HFFc6 (cell line): ENCODE measurements at regions not wholly inside any gene's neighbourhood (a gene's known extent, or its start where the extent isn't known, plus 50 kb on each side); places are given as distances from the start of the nearest gene placed in this dataset.

Experiments
- DNase-seq: peaks from one replicate; pipeline ENCODE4 v3.0.0-alpha.2; 2018
- H3K27ac Mint-ChIP-seq: 2 replicates; pipeline ENCODE4 v1.8.0; 2020; ENCODE audit warnings: mild to moderate bottlenecking, mixed read lengths
- H3K27me3 Mint-ChIP-seq: 2 replicates; pipeline ENCODE4 v1.8.0; 2021; ENCODE audit warnings: mild to moderate bottlenecking, moderate library complexity, mixed read lengths; ENCODE audit not compliant: insufficient read depth
- H3K36me3 Mint-ChIP-seq: 2 replicates; pipeline ENCODE4 v1.8.0; 2021; ENCODE audit warnings: low read depth, mixed read lengths
- H3K4me1 Mint-ChIP-seq: 2 replicates; pipeline ENCODE4 v1.8.0; 2020; ENCODE audit warnings: low read depth, mixed read lengths
- H3K4me3 Mint-ChIP-seq: 2 replicates; pipeline ENCODE4 v1.8.0; 2020; ENCODE audit warnings: mild to moderate bottlenecking, moderate library complexity, mixed read lengths
- H3K9me3 Mint-ChIP-seq: 2 replicates; pipeline ENCODE4 v1.8.0; 2020; ENCODE audit warnings: mild to moderate bottlenecking, mixed read lengths
- CTCF ChIP-seq: fragments of 200-600 bp; sonication (generic); IDR thresholded peaks from 2 replicates; pipeline ENCODE4 v1.5.0; 2021; ENCODE audit warnings: antibody characterized with exemption, mild to moderate bottlenecking

- no peak for DNase-seq
- no peaks in the 10 kb centered on the region; the same call in 1 of the 2 replicates for H3K27me3 Mint-ChIP-seq
- no peak for TF ChIP-seq CTCF
- H3K36me3 Mint-ChIP-seq = no peaks in the 10 kb centered on the region
- H3K4me3 Mint-ChIP-seq = no peak overlapping the region
- no peaks in the 10 kb centered on the region for H3K4me1 Mint-ChIP-seq
- H3K27ac Mint-ChIP-seq = no peak overlapping the region
- H3K9me3 Mint-ChIP-seq = peaks cover 30% of the 10 kb centered on the region
These were observed 570.6 kb downstream of the PCDH17 start for GRCh38 chr13:58202099-58202498.

GRCh38 chr13:58207501-58207900 is 576.0 kb downstream of the PCDH17 start:
- Mint-ChIP-seq H3K36me3 (no peaks in the 10 kb centered on the region), H3K4me3 (no peak overlapping the region), H3K27me3 (no peaks in the 10 kb centered on the region; the same call in 1 of the 2 replicates), H3K4me1 (no peaks in the 10 kb centered on the region), H3K27ac (no peak overlapping the region), H3K9me3 (peaks cover 14% of the 10 kb centered on the region)
- TF ChIP-seq CTCF = no peak
- no peak for DNase-seq

GRCh38 chr13:58235454-58235853 is 603.9 kb downstream of the PCDH17 start:
- Mint-ChIP-seq H3K36me3 (peaks cover 5% of the 10 kb centered on the region; the same call in 1 of the 2 replicates), H3K4me3 (no peak overlapping the region), H3K9me3 (peaks cover 25% of the 10 kb centered on the region), H3K4me1 (no peaks in the 10 kb centered on the region), H3K27me3 (no peaks in the 10 kb centered on the region), H3K27ac (no peak overlapping the region)
- no peak for DNase-seq
- TF ChIP-seq CTCF = no peak

GRCh38 chr13:58238972-58239773 is 607.6 kb downstream of the PCDH17 start:
- no peak overlapping the region for H3K4me3 Mint-ChIP-seq
- peaks cover 46% of the 10 kb centered on the region for H3K9me3 Mint-ChIP-seq
- H3K27ac Mint-ChIP-seq = no peak overlapping the region
- H3K4me1 Mint-ChIP-seq = no peaks in the 10 kb centered on the region
- peaks cover 5% of the 10 kb centered on the region; the same call in 1 of the 2 replicates for H3K36me3 Mint-ChIP-seq
- no peak for TF ChIP-seq CTCF
- DNase-seq = no peak
- H3K27me3 Mint-ChIP-seq = no peaks in the 10 kb centered on the region

- Mint-ChIP-seq H3K4me1 (no peaks in the 10 kb centered on the region), H3K36me3 (peaks cover 5% of the 10 kb centered on the region; the same call in 1 of the 2 replicates), H3K27me3 (no peaks in the 10 kb centered on the region), H3K9me3 (peaks cover 52% of the 10 kb centered on the region), H3K27ac (no peak overlapping the region), H3K4me3 (no peak overlapping the region)
- no peak for TF ChIP-seq CTCF
- DNase-seq = no peak
These were observed 608.3 kb downstream of the PCDH17 start for GRCh38 chr13:58239774-58240268.
